ENCODE measurements at regions not wholly inside any gene's neighbourhood (a gene's known extent, or its start where the extent isn't known, plus 50 kb on each side); places are given as distances from the start of the nearest gene placed in this dataset.

DNA sequence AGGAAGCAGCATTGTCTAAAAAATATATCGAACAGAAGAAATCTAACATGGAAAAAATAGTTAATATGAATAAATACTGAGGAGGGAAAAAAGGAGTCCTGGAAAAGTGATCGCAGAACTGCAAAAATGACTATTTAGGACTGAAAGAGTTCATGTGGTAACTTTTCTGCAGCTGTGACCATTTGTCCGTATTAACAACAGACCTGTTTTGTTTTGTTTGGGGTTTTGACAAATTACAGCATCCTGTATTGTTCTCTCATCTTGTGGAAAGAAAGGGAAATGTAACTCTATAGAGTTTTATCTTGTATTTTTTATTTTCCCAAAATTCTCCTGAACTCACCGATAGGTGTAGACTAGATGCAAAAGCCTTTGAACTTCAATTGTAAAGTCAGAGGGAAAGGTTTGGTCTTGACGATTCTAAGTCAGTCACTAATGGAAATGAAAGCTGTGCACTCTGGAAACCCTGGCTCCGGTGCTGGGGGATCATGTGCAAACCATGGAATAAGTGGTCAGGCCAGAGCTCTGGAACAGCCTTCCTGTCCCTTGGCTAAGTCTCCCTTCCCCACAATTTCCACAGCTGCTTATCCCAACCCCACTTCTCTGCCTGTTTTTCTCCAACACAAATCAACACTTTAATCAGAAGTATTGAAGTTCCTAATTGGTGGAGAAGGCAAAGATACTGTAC is 51.2 kb upstream of the MARCKS start:
- TF ChIP-seq, protein P1, sequence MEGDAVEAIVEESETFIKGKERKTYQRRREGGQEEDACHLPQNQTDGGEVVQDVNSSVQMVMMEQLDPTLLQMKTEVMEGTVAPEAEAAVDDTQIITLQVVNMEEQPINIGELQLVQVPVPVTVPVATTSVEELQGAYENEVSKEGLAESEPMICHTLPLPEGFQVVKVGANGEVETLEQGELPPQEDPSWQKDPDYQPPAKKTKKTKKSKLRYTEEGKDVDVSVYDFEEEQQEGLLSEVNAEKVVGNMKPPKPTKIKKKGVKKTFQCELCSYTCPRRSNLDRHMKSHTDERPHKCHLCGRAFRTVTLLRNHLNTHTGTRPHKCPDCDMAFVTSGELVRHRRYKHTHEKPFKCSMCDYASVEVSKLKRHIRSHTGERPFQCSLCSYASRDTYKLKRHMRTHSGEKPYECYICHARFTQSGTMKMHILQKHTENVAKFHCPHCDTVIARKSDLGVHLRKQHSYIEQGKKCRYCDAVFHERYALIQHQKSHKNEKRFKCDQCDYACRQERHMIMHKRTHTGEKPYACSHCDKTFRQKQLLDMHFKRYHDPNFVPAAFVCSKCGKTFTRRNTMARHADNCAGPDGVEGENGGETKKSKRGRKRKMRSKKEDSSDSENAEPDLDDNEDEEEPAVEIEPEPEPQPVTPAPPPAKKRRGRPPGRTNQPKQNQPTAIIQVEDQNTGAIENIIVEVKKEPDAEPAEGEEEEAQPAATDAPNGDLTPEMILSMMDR (IDR thresholded peaks at IDR 0.05), result no peak
- TF ChIP-seq POLR2A (IDR thresholded peaks at IDR 0.05), result no peak

Measured in esophagus squamous epithelium (tissue), 4 donors.